Thyroid gland (tissue), 4 donors: ENCODE measurements at regions not wholly inside any gene's neighbourhood (a gene's known extent, or its start where the extent isn't known, plus 50 kb on each side); places are given as distances from the start of the nearest gene placed in this dataset.

ENCODE experiments used
- POLR2A ChIP-seq, 2 donors: fragments of 450-650 bp; IDR thresholded peaks; one replicate each; pipeline ENCODE4 v1.6.1; 2017; ENCODE audit warnings: antibody characterized with exemption in 2 of 2, mild to moderate bottlenecking in 2 of 2, moderate library complexity in 1 of 2
- TF ChIP-seq, protein P1 (sequence below), 6 experiments: fragments of 200-600 bp in 3 of 6; fragments of 450-650 bp in 3 of 6; sonication (generic) in 3 of 6; IDR thresholded peaks; one replicate each; pipeline ENCODE4 v1.5.1; 2016 to 2019; ENCODE audit warnings: antibody characterized with exemption in 6 of 6, mild to moderate bottlenecking in 2 of 6, inconsistent platforms in 1 of 6, moderate library complexity in 1 of 6

DNA sequence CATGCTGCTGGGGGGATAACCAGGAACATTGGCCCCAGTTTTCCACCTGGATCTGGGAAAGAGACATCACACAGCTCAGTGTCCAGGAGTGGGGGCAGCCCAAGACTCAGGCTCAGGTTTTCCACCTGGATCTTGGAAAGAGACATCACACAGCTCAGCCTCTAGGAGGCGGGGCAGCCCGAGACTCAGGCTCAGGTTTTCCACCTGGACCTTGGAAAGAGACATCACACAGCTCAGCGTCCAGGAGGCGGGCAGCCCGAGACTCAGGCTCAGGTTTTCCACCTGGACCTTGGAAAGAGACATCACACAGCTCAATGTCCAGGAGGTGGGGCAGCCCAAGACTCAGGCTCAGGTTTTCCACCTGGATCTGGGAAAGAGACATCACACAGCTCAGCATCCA, 361.6 kb downstream of the THBS2 start:
- TF ChIP-seq POLR2A (IDR thresholded peaks at IDR 0.05), result no peak
- TF ChIP-seq, protein P1, sequence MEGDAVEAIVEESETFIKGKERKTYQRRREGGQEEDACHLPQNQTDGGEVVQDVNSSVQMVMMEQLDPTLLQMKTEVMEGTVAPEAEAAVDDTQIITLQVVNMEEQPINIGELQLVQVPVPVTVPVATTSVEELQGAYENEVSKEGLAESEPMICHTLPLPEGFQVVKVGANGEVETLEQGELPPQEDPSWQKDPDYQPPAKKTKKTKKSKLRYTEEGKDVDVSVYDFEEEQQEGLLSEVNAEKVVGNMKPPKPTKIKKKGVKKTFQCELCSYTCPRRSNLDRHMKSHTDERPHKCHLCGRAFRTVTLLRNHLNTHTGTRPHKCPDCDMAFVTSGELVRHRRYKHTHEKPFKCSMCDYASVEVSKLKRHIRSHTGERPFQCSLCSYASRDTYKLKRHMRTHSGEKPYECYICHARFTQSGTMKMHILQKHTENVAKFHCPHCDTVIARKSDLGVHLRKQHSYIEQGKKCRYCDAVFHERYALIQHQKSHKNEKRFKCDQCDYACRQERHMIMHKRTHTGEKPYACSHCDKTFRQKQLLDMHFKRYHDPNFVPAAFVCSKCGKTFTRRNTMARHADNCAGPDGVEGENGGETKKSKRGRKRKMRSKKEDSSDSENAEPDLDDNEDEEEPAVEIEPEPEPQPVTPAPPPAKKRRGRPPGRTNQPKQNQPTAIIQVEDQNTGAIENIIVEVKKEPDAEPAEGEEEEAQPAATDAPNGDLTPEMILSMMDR (IDR thresholded peaks at IDR 0.05), result no peak
